ENCODE measurements at regions not wholly inside any gene's neighbourhood (a gene's known extent, or its start where the extent isn't known, plus 50 kb on each side); places are given as distances from the start of the nearest gene placed in this dataset.

- TF ChIP-seq CTCF (IDR thresholded peaks at IDR 0.05), result no peak
- no peak for TF ChIP-seq POLR2A (IDR thresholded peaks at IDR 0.05)
Observed at GRCh38 chr1:105544475-105544874, 1512.0 kb upstream of the PRMT6 start.
